Spleen (tissue), 7 donors: ENCODE measurements at regions not wholly inside any gene's neighbourhood (a gene's known extent, or its start where the extent isn't known, plus 50 kb on each side); places are given as distances from the start of the nearest gene placed in this dataset.

Experiments
- POLR2A ChIP-seq, 3 donors: fragments of 450-650 bp; IDR thresholded peaks; one replicate each; pipeline ENCODE4 v1.5.1; 2017; ENCODE audit warnings: antibody characterized with exemption in 3 of 3, mild to moderate bottlenecking in 1 of 3
- POLR2AphosphoS5 ChIP-seq, 3 donors: sonication (generic); formaldehyde crosslinking; IDR thresholded peaks; one replicate each; pipeline ENCODE4 v1.5.1; 2017; ENCODE audit warnings: antibody characterized with exemption in 3 of 3
- TF ChIP-seq, protein P1 (sequence below), 11 experiments: fragments of 200-600 bp in 7 of 11; fragments of 450-650 bp in 4 of 11; sonication (generic) in 4 of 11; IDR thresholded peaks in 8 of 11; conservative IDR thresholded peaks in 3 of 11; 1 replicate in 7 of 11; 2 replicates in 4 of 11; pipeline versions ENCODE4 v1.4.0 to v1.8.0; 2016 to 2021; ENCODE audit warnings: antibody characterized with exemption in 11 of 11, inconsistent platforms in 4 of 11, mild to moderate bottlenecking in 1 of 11
- donor health status: DM: no; HTN: no; CAD: no; lungs with moderate emphysema.
- donor health status: DM: no; HTN: no; CAD: no.
- donor health status: DM: no; HTN: no; CAD: no.

DNA sequence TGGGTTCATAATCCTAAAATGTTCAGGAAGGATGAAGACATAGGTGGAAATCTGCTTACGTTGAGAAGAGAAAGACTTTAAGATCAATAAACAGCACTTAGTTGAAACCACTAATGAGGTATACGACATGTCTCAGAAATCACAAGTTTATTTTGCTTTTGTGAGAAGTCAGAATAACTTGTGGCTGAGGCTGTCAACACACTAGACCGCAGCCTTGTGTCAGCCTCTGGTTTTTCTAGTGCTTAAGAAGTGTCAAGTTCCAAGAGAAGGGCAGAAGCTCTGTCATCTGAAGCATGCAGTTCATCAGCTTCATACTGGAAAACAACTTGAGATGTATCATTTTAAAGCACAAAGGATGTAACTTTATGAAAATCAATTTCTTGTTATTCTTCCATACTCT, 420.9 kb downstream of the METTL15 start:
- TF ChIP-seq, protein P1, sequence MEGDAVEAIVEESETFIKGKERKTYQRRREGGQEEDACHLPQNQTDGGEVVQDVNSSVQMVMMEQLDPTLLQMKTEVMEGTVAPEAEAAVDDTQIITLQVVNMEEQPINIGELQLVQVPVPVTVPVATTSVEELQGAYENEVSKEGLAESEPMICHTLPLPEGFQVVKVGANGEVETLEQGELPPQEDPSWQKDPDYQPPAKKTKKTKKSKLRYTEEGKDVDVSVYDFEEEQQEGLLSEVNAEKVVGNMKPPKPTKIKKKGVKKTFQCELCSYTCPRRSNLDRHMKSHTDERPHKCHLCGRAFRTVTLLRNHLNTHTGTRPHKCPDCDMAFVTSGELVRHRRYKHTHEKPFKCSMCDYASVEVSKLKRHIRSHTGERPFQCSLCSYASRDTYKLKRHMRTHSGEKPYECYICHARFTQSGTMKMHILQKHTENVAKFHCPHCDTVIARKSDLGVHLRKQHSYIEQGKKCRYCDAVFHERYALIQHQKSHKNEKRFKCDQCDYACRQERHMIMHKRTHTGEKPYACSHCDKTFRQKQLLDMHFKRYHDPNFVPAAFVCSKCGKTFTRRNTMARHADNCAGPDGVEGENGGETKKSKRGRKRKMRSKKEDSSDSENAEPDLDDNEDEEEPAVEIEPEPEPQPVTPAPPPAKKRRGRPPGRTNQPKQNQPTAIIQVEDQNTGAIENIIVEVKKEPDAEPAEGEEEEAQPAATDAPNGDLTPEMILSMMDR (IDR thresholded peaks at IDR 0.05 in 8 of 11, conservative IDR thresholded peaks at IDR 0.05 in 3 of 11) = no peak
- TF ChIP-seq POLR2A (IDR thresholded peaks at IDR 0.05) (no peak), POLR2AphosphoS5 (IDR thresholded peaks at IDR 0.05) (no peak)
